ENCODE measurements at regions not wholly inside any gene's neighbourhood (a gene's known extent, or its start where the extent isn't known, plus 50 kb on each side); places are given as distances from the start of the nearest gene placed in this dataset.

DNA sequence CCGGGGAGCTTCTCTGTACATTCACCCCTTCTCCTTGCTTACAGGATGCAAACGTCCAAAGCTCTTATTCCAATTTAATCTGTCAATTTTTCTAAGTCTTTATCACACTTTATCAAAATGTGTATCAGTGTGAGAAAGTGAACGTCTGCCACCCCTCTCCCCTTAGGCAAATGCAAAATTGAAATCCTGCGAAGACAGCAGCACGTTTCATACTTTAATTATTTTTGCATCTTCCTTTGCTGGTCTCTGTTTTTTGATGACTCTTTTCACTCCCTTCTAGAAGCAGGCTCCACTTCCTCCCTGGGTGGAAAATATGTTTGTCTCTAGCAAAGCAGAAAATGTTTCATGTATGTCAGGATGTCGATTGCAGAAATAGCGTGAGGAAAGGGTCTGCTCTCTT lies 576.5 kb upstream of the BRINP1 start:
- TF ChIP-seq, protein P1, sequence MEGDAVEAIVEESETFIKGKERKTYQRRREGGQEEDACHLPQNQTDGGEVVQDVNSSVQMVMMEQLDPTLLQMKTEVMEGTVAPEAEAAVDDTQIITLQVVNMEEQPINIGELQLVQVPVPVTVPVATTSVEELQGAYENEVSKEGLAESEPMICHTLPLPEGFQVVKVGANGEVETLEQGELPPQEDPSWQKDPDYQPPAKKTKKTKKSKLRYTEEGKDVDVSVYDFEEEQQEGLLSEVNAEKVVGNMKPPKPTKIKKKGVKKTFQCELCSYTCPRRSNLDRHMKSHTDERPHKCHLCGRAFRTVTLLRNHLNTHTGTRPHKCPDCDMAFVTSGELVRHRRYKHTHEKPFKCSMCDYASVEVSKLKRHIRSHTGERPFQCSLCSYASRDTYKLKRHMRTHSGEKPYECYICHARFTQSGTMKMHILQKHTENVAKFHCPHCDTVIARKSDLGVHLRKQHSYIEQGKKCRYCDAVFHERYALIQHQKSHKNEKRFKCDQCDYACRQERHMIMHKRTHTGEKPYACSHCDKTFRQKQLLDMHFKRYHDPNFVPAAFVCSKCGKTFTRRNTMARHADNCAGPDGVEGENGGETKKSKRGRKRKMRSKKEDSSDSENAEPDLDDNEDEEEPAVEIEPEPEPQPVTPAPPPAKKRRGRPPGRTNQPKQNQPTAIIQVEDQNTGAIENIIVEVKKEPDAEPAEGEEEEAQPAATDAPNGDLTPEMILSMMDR (IDR thresholded peaks at IDR 0.05; ENCODE audit: control extremely low read depth, extremely low read depth) = no peak
- no peak for DNase-seq
- no peaks in the 10 kb centered on the region for H3K27me3 ChIP-seq (ENCODE audit: control insufficient read depth in 3 of 3, insufficient read depth in 3 of 3, low read length in 2 of 3)
- H3K27ac ChIP-seq (ENCODE audit: low read depth in 1 of 2, low read length in 1 of 2) = no peak overlapping the region
- no peaks in the 10 kb centered on the region for H3K36me3 ChIP-seq (ENCODE audit: control insufficient read depth in 4 of 4, insufficient read depth in 4 of 4, low read length in 4 of 4)
- ATAC-seq (ENCODE audit: insufficient read depth, low FRiP score) = no peak
- H3K4me1 ChIP-seq (ENCODE audit: control insufficient read depth in 5 of 5, insufficient read depth in 5 of 5, low read length in 5 of 5) = no peaks in the 10 kb centered on the region
- H3K4me3 ChIP-seq = no peak overlapping the region
- H3K9me3 ChIP-seq (ENCODE audit: control insufficient read depth in 4 of 4, insufficient read depth in 3 of 4, low read length in 3 of 4) = no peaks in the 10 kb centered on the region
- no peak overlapping the region for H3K9ac ChIP-seq (ENCODE audit: insufficient read depth in 1 of 2, low read length in 2 of 2)
- WGBS, 2 donors = 78 to 80% methylated on average over 7 of the region's 7 CpGs

DNA sequence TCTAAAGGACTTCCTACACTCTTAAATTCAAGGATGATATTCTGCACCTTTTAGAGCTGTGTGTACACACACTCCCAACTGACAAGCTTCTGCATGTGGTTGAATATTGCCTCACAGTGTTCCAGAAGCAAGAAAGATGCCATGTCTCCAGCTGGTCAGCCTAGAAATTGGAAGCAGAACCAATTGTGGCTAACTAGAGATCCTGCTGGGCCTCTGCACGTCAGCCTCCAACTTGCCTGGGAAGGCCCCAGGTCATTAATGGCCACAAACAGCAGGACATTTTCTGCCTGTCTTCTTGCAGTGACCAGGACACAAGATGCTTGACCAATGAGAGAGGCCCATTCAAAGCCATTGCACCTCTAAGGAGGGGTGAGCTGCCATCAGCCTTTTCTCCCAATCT lies 571.9 kb upstream of the BRINP1 start:
- no peaks in the 10 kb centered on the region for H3K9me3 ChIP-seq (ENCODE audit: control insufficient read depth in 4 of 4, insufficient read depth in 3 of 4, low read length in 3 of 4)
- ATAC-seq (ENCODE audit: insufficient read depth, low FRiP score) = no peak
- no peaks in the 10 kb centered on the region for H3K27me3 ChIP-seq (ENCODE audit: control insufficient read depth in 3 of 3, insufficient read depth in 3 of 3, low read length in 2 of 3)
- no peak overlapping the region for H3K9ac ChIP-seq (ENCODE audit: insufficient read depth in 1 of 2, low read length in 2 of 2)
- H3K4me3 ChIP-seq = no peak overlapping the region
- no peaks in the 10 kb centered on the region for H3K36me3 ChIP-seq (ENCODE audit: control insufficient read depth in 4 of 4, insufficient read depth in 4 of 4, low read length in 4 of 4)
- DNase-seq = no peak
- no peak overlapping the region for H3K27ac ChIP-seq (ENCODE audit: low read depth in 1 of 2, low read length in 1 of 2)
- 84 to 93% methylated on average over 1 of the region's 1 CpG for WGBS, 2 donors
- TF ChIP-seq, protein P1 (IDR thresholded peaks at IDR 0.05; ENCODE audit: control extremely low read depth, extremely low read depth) = no peak
- H3K4me1 ChIP-seq (ENCODE audit: control insufficient read depth in 5 of 5, insufficient read depth in 5 of 5, low read length in 5 of 5) = no peaks in the 10 kb centered on the region

DNA sequence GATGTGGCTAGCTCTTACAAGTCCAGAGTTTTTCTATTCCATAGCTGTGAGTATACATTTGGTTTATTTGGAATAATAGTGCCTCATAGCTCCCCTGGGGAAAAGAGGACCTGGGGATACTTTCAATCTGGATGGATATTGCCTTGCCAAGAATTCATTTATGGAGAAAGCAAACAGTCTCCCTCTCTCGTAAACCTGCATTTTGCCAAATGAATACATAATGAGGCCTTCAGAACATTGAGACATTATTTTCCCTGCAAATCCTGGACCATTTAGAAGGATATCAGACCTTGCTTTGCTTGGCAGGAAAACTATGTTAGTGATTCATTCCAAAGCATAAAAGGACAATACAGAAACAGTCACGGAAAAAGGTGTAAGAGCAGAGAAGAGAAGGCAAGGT lies 569.6 kb upstream of the BRINP1 start:
- no peak overlapping the region for H3K4me3 ChIP-seq
- DNase-seq (no peak), ATAC-seq (ENCODE audit: insufficient read depth, low FRiP score) (no peak)
- H3K27ac ChIP-seq (ENCODE audit: low read depth in 1 of 2, low read length in 1 of 2) = no peak overlapping the region
- no peaks in the 10 kb centered on the region for H3K36me3 ChIP-seq (ENCODE audit: control insufficient read depth in 4 of 4, insufficient read depth in 4 of 4, low read length in 4 of 4)
- H3K9ac ChIP-seq (ENCODE audit: insufficient read depth in 1 of 2, low read length in 2 of 2) = no peak overlapping the region
- WGBS, 2 donors = 53 to 64% methylated on average over 2 of the region's 2 CpGs
- H3K4me1 ChIP-seq (ENCODE audit: control insufficient read depth in 5 of 5, insufficient read depth in 5 of 5, low read length in 5 of 5) = no peaks in the 10 kb centered on the region
- H3K27me3 ChIP-seq (ENCODE audit: control insufficient read depth in 3 of 3, insufficient read depth in 3 of 3, low read length in 2 of 3) = peaks cover 0 to 5% (median 0%) of the 10 kb centered on the region in 3 donors
- no peaks in the 10 kb centered on the region for H3K9me3 ChIP-seq (ENCODE audit: control insufficient read depth in 4 of 4, insufficient read depth in 3 of 4, low read length in 3 of 4)
- TF ChIP-seq, protein P1 (IDR thresholded peaks at IDR 0.05; ENCODE audit: control extremely low read depth, extremely low read depth) = no peak

DNA sequence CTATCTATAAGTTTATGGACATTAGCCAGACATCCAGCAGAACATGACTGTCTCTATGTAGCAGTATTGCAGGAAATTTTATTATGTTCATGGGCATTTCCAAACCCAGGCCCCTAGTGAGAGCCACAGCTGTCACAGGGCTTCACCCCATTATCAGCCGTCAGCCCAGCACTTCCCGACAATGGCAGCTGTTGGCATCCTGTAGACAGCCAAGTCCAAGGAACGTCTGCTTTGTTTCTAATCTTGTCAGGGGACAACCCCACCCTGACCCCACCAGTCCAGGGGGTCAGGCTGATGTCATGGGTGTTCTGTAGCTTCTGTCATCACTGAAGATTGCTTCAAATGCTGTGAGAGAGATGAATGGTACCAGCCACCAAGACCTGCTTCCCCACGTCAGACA lies 565.3 kb upstream of the BRINP1 start:
- ATAC-seq (ENCODE audit: insufficient read depth, low FRiP score) = no peak
- Histone ChIP-seq H3K27me3 (ENCODE audit: control insufficient read depth in 3 of 3, insufficient read depth in 3 of 3, low read length in 2 of 3) (peaks cover 0 to 5% (median 0%) of the 10 kb centered on the region in 3 donors), H3K27ac (ENCODE audit: low read depth in 1 of 2, low read length in 1 of 2) (no peak overlapping the region), H3K4me3 (no peak overlapping the region), H3K9me3 (ENCODE audit: control insufficient read depth in 4 of 4, insufficient read depth in 3 of 4, low read length in 3 of 4) (no peaks in the 10 kb centered on the region), H3K4me1 (ENCODE audit: control insufficient read depth in 5 of 5, insufficient read depth in 5 of 5, low read length in 5 of 5) (no peaks in the 10 kb centered on the region), H3K9ac (ENCODE audit: insufficient read depth in 1 of 2, low read length in 2 of 2) (no peak overlapping the region), H3K36me3 (ENCODE audit: control insufficient read depth in 4 of 4, insufficient read depth in 4 of 4, low read length in 4 of 4) (no peaks in the 10 kb centered on the region)
- 67 to 70% methylated on average over 4 of the region's 4 CpGs for WGBS, 2 donors
- DNase-seq = no peak
- TF ChIP-seq, protein P1 (IDR thresholded peaks at IDR 0.05; ENCODE audit: control extremely low read depth, extremely low read depth) = no peak

All from lung (tissue), 11 donors.